Epithelial cell of esophagus (primary cell): ENCODE measurements at regions not wholly inside any gene's neighbourhood (a gene's known extent, or its start where the extent isn't known, plus 50 kb on each side); places are given as distances from the start of the nearest gene placed in this dataset.

Source experiments
- DNase-seq: peaks from one replicate; pipeline ENCODE4 v3.0.0; 2010; ENCODE audit warnings: low read depth
- H3K4me3 ChIP-seq: 2 replicates; pipeline ENCODE4 v1.5.1; 2011; ENCODE audit warnings: mild to moderate bottlenecking, low read length, control low read depth
- TF ChIP-seq, protein P1 (sequence below): IDR thresholded peaks from 2 replicates; pipeline ENCODE4 v1.5.1; 2011; ENCODE audit warnings: low read depth, mild to moderate bottlenecking, low read length, control low read depth, inconsistent platforms; ENCODE audit not compliant: insufficient read depth; ENCODE audit errors: missing control alignments

DNA sequence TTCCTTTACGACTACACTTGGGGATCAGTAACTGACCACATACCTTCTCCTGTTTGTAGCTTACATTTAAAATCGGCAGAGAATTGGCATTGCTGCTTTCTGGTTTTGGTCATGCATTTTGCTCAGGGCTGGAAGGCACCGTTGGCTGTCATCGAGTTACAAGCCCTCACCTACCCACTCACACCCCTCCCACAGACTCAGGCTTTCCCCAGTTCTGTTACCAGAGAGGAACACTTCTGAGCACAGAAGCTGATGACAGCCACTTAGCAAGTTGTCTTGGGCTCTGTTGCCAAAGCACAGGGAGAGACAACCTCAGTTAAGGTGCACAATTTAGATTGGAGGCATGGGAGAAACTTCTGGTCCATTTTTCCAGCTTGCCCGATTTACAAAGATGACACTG lies 204.8 kb upstream of the TOPAZ1 start:
- no peak for DNase-seq
- TF ChIP-seq, protein P1, sequence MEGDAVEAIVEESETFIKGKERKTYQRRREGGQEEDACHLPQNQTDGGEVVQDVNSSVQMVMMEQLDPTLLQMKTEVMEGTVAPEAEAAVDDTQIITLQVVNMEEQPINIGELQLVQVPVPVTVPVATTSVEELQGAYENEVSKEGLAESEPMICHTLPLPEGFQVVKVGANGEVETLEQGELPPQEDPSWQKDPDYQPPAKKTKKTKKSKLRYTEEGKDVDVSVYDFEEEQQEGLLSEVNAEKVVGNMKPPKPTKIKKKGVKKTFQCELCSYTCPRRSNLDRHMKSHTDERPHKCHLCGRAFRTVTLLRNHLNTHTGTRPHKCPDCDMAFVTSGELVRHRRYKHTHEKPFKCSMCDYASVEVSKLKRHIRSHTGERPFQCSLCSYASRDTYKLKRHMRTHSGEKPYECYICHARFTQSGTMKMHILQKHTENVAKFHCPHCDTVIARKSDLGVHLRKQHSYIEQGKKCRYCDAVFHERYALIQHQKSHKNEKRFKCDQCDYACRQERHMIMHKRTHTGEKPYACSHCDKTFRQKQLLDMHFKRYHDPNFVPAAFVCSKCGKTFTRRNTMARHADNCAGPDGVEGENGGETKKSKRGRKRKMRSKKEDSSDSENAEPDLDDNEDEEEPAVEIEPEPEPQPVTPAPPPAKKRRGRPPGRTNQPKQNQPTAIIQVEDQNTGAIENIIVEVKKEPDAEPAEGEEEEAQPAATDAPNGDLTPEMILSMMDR, result no peak
- H3K4me3 ChIP-seq, result no peak overlapping the region

DNA sequence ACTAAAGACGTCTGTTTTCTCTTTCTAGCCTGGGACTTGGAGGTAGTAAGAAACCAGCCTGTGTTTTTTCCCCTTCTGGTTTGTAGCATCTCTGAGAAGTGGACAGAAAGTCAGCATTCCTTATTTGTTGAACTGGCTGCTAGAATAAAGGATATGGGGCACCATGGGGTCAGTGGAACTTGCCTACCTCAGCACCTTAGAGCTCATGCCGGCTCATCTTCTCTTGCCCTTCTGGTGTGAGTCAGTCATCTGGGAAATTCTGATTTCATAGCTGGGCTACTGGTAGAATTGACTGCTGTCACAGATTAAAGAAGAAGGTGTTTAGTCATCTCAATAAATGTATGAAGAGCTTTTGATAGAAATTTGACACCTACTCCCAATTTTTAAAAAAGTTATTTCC lies 202.7 kb upstream of the TOPAZ1 start:
- DNase-seq, result peak; percentile 18
- TF ChIP-seq, protein P1, result no peak
- H3K4me3 ChIP-seq, result no peak overlapping the region

DNA sequence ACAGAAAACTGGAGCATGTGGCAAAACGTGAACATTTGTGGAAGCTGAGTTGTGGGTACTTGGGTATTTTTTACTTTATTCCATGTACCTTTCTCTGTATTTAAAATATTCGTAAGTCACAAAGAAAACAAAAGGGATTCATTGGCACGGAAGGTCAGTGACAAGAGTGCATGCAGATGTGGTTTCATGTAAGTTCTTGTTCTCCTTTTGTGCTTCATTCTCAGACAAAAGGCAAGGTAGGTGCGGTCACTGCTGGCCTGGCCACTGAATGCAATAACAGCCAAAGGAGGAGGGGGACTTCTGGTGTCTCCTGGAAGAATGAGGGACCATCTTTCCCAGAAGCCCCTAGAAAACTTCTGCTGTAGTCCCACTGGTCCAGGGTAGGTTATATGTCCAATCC lies 200.0 kb upstream of the TOPAZ1 start:
- TF ChIP-seq, protein P1, result no peak
- H3K4me3 ChIP-seq, result no peak overlapping the region
- DNase-seq, result no peak

DNA sequence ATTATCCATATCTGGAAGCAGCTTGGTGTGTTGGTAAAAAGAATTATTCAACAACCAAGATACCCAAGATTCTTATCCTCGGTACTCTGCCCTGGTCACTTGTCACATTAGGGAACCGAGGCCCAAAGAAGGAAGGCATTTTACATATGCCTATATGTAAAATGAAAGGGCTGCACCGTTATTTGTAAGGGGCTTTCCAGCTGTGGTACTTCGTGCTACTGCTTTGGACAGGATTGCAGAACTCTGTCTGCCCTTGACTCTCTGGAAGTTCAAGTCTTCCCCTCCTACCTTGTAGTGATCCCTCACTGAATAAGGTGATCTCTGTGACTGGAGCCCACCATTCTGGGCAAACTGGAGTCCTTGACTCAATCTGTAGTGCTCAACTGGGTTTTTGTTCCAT lies 198.9 kb upstream of the TOPAZ1 start:
- no peak overlapping the region for H3K4me3 ChIP-seq
- no peak for DNase-seq
- TF ChIP-seq, protein P1, result no peak

GRCh38 chr3:44045476-44046275 lies 196.0 kb upstream of the TOPAZ1 start:
- no peak overlapping the region for H3K4me3 ChIP-seq
- TF ChIP-seq, protein P1, result no peak
- DNase-seq, result no peak

DNA sequence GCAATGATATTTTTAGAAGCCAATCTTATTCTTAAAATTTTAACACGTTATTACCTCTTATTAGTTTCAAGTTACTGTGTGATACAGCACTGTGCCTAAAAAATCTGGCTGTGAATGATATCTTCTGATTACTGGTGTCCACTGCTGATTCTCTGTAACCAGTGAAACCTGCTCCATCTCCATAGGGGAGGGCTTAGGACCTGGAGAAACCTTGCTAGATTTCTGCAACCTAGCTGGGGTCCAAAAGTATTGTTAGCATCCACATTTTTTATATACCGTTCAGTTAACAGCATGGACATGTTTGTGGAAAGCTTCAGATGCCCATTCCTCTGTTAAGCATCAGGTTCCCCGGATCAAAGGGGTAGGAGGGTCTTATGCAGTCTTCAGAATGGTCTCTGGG lies 193.9 kb upstream of the TOPAZ1 start:
- TF ChIP-seq, protein P1, result no peak
- no peak for DNase-seq
- no peak overlapping the region for H3K4me3 ChIP-seq
